Natural killer cell treated with Interleukin-12 subunit alpha and Interleukin-12 subunit beta and Interleukin-15 and Interleukin-18, amount 100 ng/mL, for 72 hours (primary cell): ENCODE measurements at regions not wholly inside any gene's neighbourhood (a gene's known extent, or its start where the extent isn't known, plus 50 kb on each side); places are given as distances from the start of the nearest gene placed in this dataset.

Source experiments
- ATAC-seq, 2 donors: fragments of 150-1000 bp; cut with Tn5 transposase in 1 of 2; sonication (Bioruptor Pico), chemical (Tn5 transposase) in 1 of 2; 2 replicates each; pipeline ENCODE4 v1.10.0; 2021
- DNase-seq: peaks from one replicate; pipeline ENCODE4 v3.0.0; 2022; ENCODE audit warnings: low spot score
- H3K27ac Mint-ChIP-seq, 2 donors: 1 replicate in 1 of 2; 2 replicates in 1 of 2; pipeline ENCODE4 v1.8.0; 2022; ENCODE audit warnings: mixed read lengths in 2 of 2, mild to moderate bottlenecking in 1 of 2, moderate library complexity in 1 of 2
- H3K27me3 Mint-ChIP-seq, 2 donors: 1 replicate in 1 of 2; 2 replicates in 1 of 2; pipeline ENCODE4 v1.8.0; 2022; ENCODE audit warnings: mixed read lengths in 2 of 2
- H3K36me3 Mint-ChIP-seq: one replicate; pipeline ENCODE4 v1.8.0; 2022; ENCODE audit warnings: mixed read lengths
- H3K4me1 Mint-ChIP-seq, 2 donors: 1 replicate in 1 of 2; 2 replicates in 1 of 2; pipeline ENCODE4 v1.8.0; 2022; ENCODE audit warnings: low read depth in 2 of 2, mixed read lengths in 2 of 2, mild to moderate bottlenecking in 1 of 2
- H3K4me3 Mint-ChIP-seq: one replicate; pipeline ENCODE4 v1.8.0; 2022; ENCODE audit warnings: mixed read lengths
- H3K9me3 Mint-ChIP-seq: 2 replicates; pipeline ENCODE4 v1.8.0; 2022; ENCODE audit warnings: mixed read lengths

- no peak for DNase-seq
- Mint-ChIP-seq H3K4me1 (no peaks in the 10 kb centered on the region), H3K27me3 (no peaks in the 10 kb centered on the region), H3K27ac (no peak overlapping the region), H3K36me3 (no peaks in the 10 kb centered on the region), H3K4me3 (no peak overlapping the region), H3K9me3 (no peaks in the 10 kb centered on the region)
- no peak for ATAC-seq
Measured at GRCh38 chr1:221076391-221076811, 197.2 kb downstream of the HLX start.

DNA sequence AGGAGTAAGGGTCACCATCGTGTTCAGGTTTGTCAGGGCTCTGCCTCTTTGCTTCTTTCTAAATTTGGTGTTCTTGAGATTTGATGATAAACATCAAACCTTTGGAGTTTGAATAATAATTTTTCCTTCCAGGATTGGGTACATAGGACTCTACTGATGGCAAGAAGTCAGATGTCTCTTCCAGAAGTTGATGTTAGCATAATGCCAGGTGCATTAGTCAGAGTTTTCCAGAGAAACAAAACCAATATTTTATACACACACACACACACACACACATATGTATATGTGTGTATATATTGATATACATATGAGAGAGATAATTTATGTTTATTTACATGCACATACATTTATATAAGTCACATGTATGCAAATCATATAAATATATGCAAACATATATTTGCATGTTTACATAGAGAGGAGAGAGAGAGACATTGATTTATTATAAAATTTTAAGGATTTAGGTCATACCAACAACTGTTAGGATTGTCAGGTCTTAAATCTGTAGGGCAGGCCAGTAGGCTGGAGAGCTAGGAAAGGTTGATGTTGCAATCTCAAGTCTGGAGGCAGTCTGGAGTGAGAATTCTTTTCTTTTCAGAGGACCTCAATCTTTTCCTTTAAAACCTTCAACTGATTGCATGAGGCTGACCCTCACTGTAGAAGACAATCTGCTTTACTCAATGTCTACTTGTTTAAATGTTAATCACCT is 199.2 kb downstream of the HLX start:
- no peaks in the 10 kb centered on the region for H3K4me1 Mint-ChIP-seq
- H3K27ac Mint-ChIP-seq = no peak overlapping the region
- no peaks in the 10 kb centered on the region for H3K9me3 Mint-ChIP-seq

GRCh38 chr1:221083902-221084301 is 204.7 kb downstream of the HLX start:
- Mint-ChIP-seq H3K4me1 (no peaks in the 10 kb centered on the region), H3K27ac (no peak overlapping the region), H3K9me3 (peaks cover 2% of the 10 kb centered on the region), H3K4me3 (no peak overlapping the region), H3K27me3 (no peaks in the 10 kb centered on the region), H3K36me3 (no peaks in the 10 kb centered on the region)
- DNase-seq (no peak), ATAC-seq (no peak)

More for the DNA sequence above, 199.2 kb downstream of the HLX start:
- ATAC-seq (no peak), DNase-seq (no peak)
- H3K27me3 Mint-ChIP-seq = no peaks in the 10 kb centered on the region
- H3K4me3 Mint-ChIP-seq = no peak overlapping the region
- no peaks in the 10 kb centered on the region for H3K36me3 Mint-ChIP-seq

GRCh38 chr1:221084681-221085080 is 205.4 kb downstream of the HLX start:
- ATAC-seq (no peak), DNase-seq (no peak)
- Mint-ChIP-seq H3K4me1 (no peaks in the 10 kb centered on the region), H3K36me3 (no peaks in the 10 kb centered on the region), H3K27me3 (no peaks in the 10 kb centered on the region), H3K27ac (no peak overlapping the region), H3K9me3 (peaks cover 2% of the 10 kb centered on the region), H3K4me3 (no peak overlapping the region)

DNA sequence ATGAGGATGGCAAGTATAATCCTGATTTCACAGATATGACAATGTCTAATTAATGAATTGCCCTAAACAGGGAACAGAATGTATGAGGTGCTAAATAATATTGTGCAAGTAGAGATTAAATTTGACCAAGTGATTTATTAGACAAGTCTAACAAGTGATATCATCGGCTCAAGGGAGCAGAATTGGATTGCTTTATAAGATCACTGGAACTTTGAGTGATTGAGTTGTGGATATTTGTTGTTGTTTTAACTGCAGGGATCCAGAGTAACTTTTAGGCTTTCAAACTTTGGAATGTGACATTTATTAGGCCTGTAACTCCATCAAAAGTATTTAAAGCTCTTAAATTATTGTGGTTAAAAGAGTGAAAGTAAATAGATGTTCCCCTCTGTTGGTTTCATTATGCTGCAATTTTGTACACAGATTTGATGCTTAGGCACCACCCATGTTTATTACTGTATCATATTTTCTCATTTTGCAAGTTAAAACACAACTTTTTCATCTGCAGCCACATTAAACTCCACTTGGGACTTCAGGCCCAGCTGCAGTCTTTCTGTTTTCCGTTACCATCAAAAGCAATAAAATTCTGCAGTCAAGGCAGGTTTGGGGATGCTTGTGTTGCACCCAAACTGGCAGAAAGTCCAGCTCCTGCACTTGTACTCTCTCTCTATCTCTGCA is 206.6 kb downstream of the HLX start:
- DNase-seq (no peak), ATAC-seq (no peak)
- Mint-ChIP-seq H3K4me3 (no peak overlapping the region), H3K27ac (no peak overlapping the region), H3K9me3 (peaks cover 2% of the 10 kb centered on the region), H3K36me3 (no peaks in the 10 kb centered on the region), H3K4me1 (no peaks in the 10 kb centered on the region), H3K27me3 (no peaks in the 10 kb centered on the region)

DNA sequence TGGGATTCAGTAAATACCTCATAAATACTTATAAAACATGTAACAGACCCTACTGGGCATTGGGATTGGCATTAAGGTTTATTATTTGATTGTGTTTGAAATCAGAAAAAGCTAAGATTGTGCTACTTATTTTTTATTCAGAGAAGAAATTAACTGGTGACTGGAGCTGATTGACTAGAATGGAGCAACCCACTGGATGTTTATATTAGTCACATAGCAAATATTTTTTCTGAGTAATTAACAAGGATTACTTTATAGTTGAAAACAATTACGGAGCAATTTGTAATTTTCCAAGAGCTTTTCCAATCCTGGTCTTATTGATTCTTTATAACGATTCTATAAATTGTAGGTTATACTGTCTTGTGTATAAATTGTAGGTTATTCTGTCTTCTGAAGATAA is 208.7 kb downstream of the HLX start:
- Mint-ChIP-seq H3K9me3 (peaks cover 2% of the 10 kb centered on the region), H3K4me1 (no peaks in the 10 kb centered on the region), H3K36me3 (no peaks in the 10 kb centered on the region), H3K4me3 (no peak overlapping the region), H3K27me3 (no peaks in the 10 kb centered on the region), H3K27ac (no peak overlapping the region)
- DNase-seq (no peak), ATAC-seq (no peak)

GRCh38 chr1:221089273-221089672 is 210.0 kb downstream of the HLX start:
- Mint-ChIP-seq H3K4me1 (no peaks in the 10 kb centered on the region), H3K27ac (no peak overlapping the region), H3K4me3 (no peak overlapping the region), H3K27me3 (no peaks in the 10 kb centered on the region), H3K9me3 (peaks cover 2% of the 10 kb centered on the region), H3K36me3 (no peaks in the 10 kb centered on the region)
- no peak for DNase-seq
- no peak for ATAC-seq

DNA sequence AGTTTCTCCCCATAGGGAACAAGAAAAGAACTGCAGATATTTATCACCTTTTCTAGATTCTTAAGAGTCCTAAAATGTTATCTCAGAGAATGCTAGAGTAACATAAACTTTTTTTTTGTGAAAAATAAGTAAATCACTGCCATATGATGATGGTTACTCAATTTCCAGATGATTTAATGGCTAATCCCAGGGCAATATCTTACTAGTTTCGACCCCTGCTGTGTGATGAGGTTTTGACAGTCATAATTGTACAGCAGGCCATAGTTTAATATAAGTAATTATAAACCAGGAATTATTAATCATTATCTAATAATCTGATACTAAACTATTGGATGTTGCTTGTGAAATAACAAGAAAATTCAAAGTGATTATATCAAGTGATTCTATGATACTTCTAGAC is 210.6 kb downstream of the HLX start:
- H3K27ac Mint-ChIP-seq = no peak overlapping the region
- ATAC-seq (no peak), DNase-seq (no peak)
- no peaks in the 10 kb centered on the region for H3K36me3 Mint-ChIP-seq
- H3K4me1 Mint-ChIP-seq = no peaks in the 10 kb centered on the region
- no peak overlapping the region for H3K4me3 Mint-ChIP-seq
- no peaks in the 10 kb centered on the region for H3K27me3 Mint-ChIP-seq
- no peaks in the 10 kb centered on the region for H3K9me3 Mint-ChIP-seq

- peaks cover 9% of the 10 kb centered on the region for H3K9me3 Mint-ChIP-seq
- no peak overlapping the region for H3K27ac Mint-ChIP-seq
- H3K27me3 Mint-ChIP-seq = peaks cover 7 to 10% of the 10 kb centered on the region in 2 donors
- H3K4me1 Mint-ChIP-seq = no peaks in the 10 kb centered on the region
- no peak for DNase-seq
- ATAC-seq = no peak
- H3K36me3 Mint-ChIP-seq = peaks cover 9% of the 10 kb centered on the region
- H3K4me3 Mint-ChIP-seq = no peak overlapping the region
Measured at GRCh38 chr1:221093903-221094791, 214.9 kb downstream of the HLX start.

- Mint-ChIP-seq H3K9me3 (peaks cover 12% of the 10 kb centered on the region), H3K4me3 (no peak overlapping the region), H3K27ac (peak overlapping the region; percentile 35 to 59), H3K4me1 (peaks cover 0 to 2% of the 10 kb centered on the region in 2 donors), H3K36me3 (peaks cover 13% of the 10 kb centered on the region), H3K27me3 (peaks cover 9 to 10% of the 10 kb centered on the region in 2 donors)
- ATAC-seq (peak; percentile 72 to 77), DNase-seq (no peak)
Measured at GRCh38 chr1:221097479-221098281, 218.4 kb downstream of the HLX start.

GRCh38 chr1:221098471-221099405 is 219.5 kb downstream of the HLX start:
- H3K9me3 Mint-ChIP-seq = peaks cover 12% of the 10 kb centered on the region
- H3K27ac Mint-ChIP-seq = peak overlapping the region; percentile 35 to 59
- H3K4me3 Mint-ChIP-seq = no peak overlapping the region

GRCh38 chr1:221099747-221100595 is 220.7 kb downstream of the HLX start:
- H3K4me3 Mint-ChIP-seq = no peak overlapping the region
- DNase-seq = no peak
- peak overlapping the region; percentile 22 to 59 for H3K27ac Mint-ChIP-seq

More at GRCh38 chr1:221098471-221099405, 219.5 kb downstream of the HLX start:
- no peak for DNase-seq
- peaks cover 10% of the 10 kb centered on the region in 2 donors for H3K27me3 Mint-ChIP-seq
- peak in 1 of 2 donors; percentile 21 for ATAC-seq
- peaks cover 13% of the 10 kb centered on the region for H3K36me3 Mint-ChIP-seq
- peaks cover 0 to 2% of the 10 kb centered on the region in 2 donors for H3K4me1 Mint-ChIP-seq

More at GRCh38 chr1:221099747-221100595, 220.7 kb downstream of the HLX start:
- ATAC-seq = peak; percentile 36 to 76
- H3K27me3 Mint-ChIP-seq = peaks cover 10 to 11% of the 10 kb centered on the region in 2 donors
- H3K9me3 Mint-ChIP-seq = peaks cover 14% of the 10 kb centered on the region
- H3K4me1 Mint-ChIP-seq = peaks cover 0 to 2% of the 10 kb centered on the region in 2 donors
- peaks cover 13% of the 10 kb centered on the region for H3K36me3 Mint-ChIP-seq
